GM13977 (cell line): ENCODE measurements at regions not wholly inside any gene's neighbourhood (a gene's known extent, or its start where the extent isn't known, plus 50 kb on each side); places are given as distances from the start of the nearest gene placed in this dataset.
A peak's percentile ranks its signal among the peaks of the same experiment; 100 is the strongest.

Experiments used
- DNase-seq: peaks from one replicate; pipeline ENCODE4 v3.0.0; 2012; ENCODE audit warnings: low spot score
- CTCF ChIP-seq: IDR thresholded peaks from 2 replicates; pipeline ENCODE4 v1.5.1; 2012; ENCODE audit warnings: mild to moderate bottlenecking, control low read depth; ENCODE audit not compliant: insufficient read depth; ENCODE audit errors: extremely low read depth, missing control alignments
- in situ Hi-C: fragments of 300-500 bp; cut with MboI; formaldehyde crosslinking; loops from one replicate; pipeline ENCODE4 v1.12.0; 2022; ENCODE audit warnings: low sequenced_read_pairs, low pct_unique_long_range_greater_than_20kb, mixed read lengths, inconsistent platforms; ENCODE audit not compliant: unreplicated experiment

- TF ChIP-seq CTCF, result no peak
- no peak for DNase-seq
- in situ Hi-C loops, result no loop called here
Measured at GRCh38 chr20:11976966-11977365, 59.3 kb downstream of the BTBD3 start.

- in situ Hi-C loops, result no loop called here
- TF ChIP-seq CTCF, result no peak
Measured at GRCh38 chr20:11978496-11978895, 60.8 kb downstream of the BTBD3 start.

GRCh38 chr20:11979306-11979990, 61.8 kb downstream of the BTBD3 start:
- in situ Hi-C loops, result no loop called here
- TF ChIP-seq CTCF, result no peak
- DNase-seq, result peak; percentile 23

More at GRCh38 chr20:11978496-11978895, 60.8 kb downstream of the BTBD3 start:
- DNase-seq, result no peak

- TF ChIP-seq CTCF, result peak; percentile 8
- in situ Hi-C loops, result no loop called here
- no peak for DNase-seq
Measured at GRCh38 chr20:11980263-11980662, 62.6 kb downstream of the BTBD3 start.

- TF ChIP-seq CTCF, result no peak
- in situ Hi-C loops, result no loop called here
- no peak for DNase-seq
Measured at GRCh38 chr20:11981366-11981947, 63.8 kb downstream of the BTBD3 start.

GRCh38 chr20:11982289-11982954, 64.7 kb downstream of the BTBD3 start:
- no peak for DNase-seq
- in situ Hi-C loops, result no loop called here
- no peak for TF ChIP-seq CTCF
